ENCODE measurements at regions not wholly inside any gene's neighbourhood (a gene's known extent, or its start where the extent isn't known, plus 50 kb on each side); places are given as distances from the start of the nearest gene placed in this dataset.
"Not testable (repeated sequence)": the region's sequence is repeated elsewhere in the genome, so short reads cannot be mapped to it uniquely, and the experiment has no call there.

GRCh38 chr10:30732671-30733070, 103.1 kb upstream of the LYZL2 start:
- ATAC-seq (no peak), DNase-seq (no peak)
- ChIA-PET POLR2A (interaction anchor here (0.6 kb wide), 1 partner anchor 115 kb away, joined by 3 read pairs; no protein-coding TSS in a partner anchor), CTCF (interaction anchor here (0.6 to 2.7 kb wide), 5 partner anchors 13 to 62 kb away, joined by 3 to 11 read pairs (median 3); no protein-coding TSS in a partner anchor)
- H3K27ac Mint-ChIP-seq = no peak overlapping the region
- intact Hi-C loops (cut with DNase I, micrococcal nuclease) = no loop called here
- no peaks in the 10 kb centered on the region for H3K9me3 Mint-ChIP-seq (ENCODE audit: low read depth)
- H3K36me3 Mint-ChIP-seq (ENCODE audit: low read depth) = no peaks in the 10 kb centered on the region
- peaks cover 3% of the 10 kb centered on the region for H3K4me1 Mint-ChIP-seq
- no peak overlapping the region for H3K4me3 Mint-ChIP-seq
- H3K27me3 Mint-ChIP-seq = peaks cover 2% of the 10 kb centered on the region

GRCh38 chr10:30731963-30732362, 102.4 kb upstream of the LYZL2 start:
- no peaks in the 10 kb centered on the region for H3K36me3 Mint-ChIP-seq (ENCODE audit: low read depth)
- no peak overlapping the region for H3K4me3 Mint-ChIP-seq
- intact Hi-C loops (cut with DNase I, micrococcal nuclease) = no loop called here

GRCh38 chr10:30730306-30730705, 100.8 kb upstream of the LYZL2 start:
- H3K9me3 Mint-ChIP-seq (ENCODE audit: low read depth) = no peaks in the 10 kb centered on the region
- H3K27ac Mint-ChIP-seq = no peak overlapping the region
- POLR2A ChIA-PET = no interaction called here

More at GRCh38 chr10:30731963-30732362, 102.4 kb upstream of the LYZL2 start:
- POLR2A ChIA-PET = interaction anchor here (0.6 kb wide), 1 partner anchor 115 kb away, joined by 3 read pairs; no protein-coding TSS in a partner anchor
- peaks cover 2% of the 10 kb centered on the region for H3K27me3 Mint-ChIP-seq
- H3K9me3 Mint-ChIP-seq (ENCODE audit: low read depth) = no peaks in the 10 kb centered on the region
- no peak overlapping the region for H3K27ac Mint-ChIP-seq
- ATAC-seq (no peak), DNase-seq (no peak)
- peaks cover 3% of the 10 kb centered on the region for H3K4me1 Mint-ChIP-seq
- CTCF ChIA-PET = interaction anchor here (0.6 to 2.7 kb wide), 3 partner anchors 62 to 1644 kb away, joined by 3 to 11 read pairs (median 3); no protein-coding TSS in a partner anchor

GRCh38 chr10:30728766-30729165, 99.2 kb upstream of the LYZL2 start:
- H3K9me3 Mint-ChIP-seq (ENCODE audit: low read depth) = no peaks in the 10 kb centered on the region
- intact Hi-C loops (cut with DNase I, micrococcal nuclease) = loop anchor here in 1 of 2 experiments (5.0 kb wide), 3 partner anchors 119 to 764 kb away; partner anchors contain the start of gene ZEB1
- no peaks in the 10 kb centered on the region for H3K27me3 Mint-ChIP-seq
- H3K4me3 Mint-ChIP-seq = no peak overlapping the region
- DNase-seq (no peak), ATAC-seq (no peak)
- H3K4me1 Mint-ChIP-seq = peaks cover 4% of the 10 kb centered on the region
- no peaks in the 10 kb centered on the region for H3K36me3 Mint-ChIP-seq (ENCODE audit: low read depth)
- ChIA-PET CTCF (interaction anchor here (0.6 to 1.3 kb wide), 3 partner anchors 8 to 590 kb away, joined by 3 to 4 read pairs (median 4); no protein-coding TSS in a partner anchor), POLR2A (no interaction called here)
- H3K27ac Mint-ChIP-seq = no peak overlapping the region

More at GRCh38 chr10:30730306-30730705, 100.8 kb upstream of the LYZL2 start:
- Mint-ChIP-seq H3K4me1 (peaks cover 4% of the 10 kb centered on the region), H3K27me3 (peaks cover 2% of the 10 kb centered on the region), H3K36me3 (ENCODE audit: low read depth) (no peaks in the 10 kb centered on the region), H3K4me3 (no peak overlapping the region)
- CTCF ChIA-PET = interaction anchor here (0.7 to 2.7 kb wide), 8 partner anchors 9 to 1077 kb away, joined by 3 to 11 read pairs (median 4); no protein-coding TSS in a partner anchor
- intact Hi-C loops (cut with DNase I, micrococcal nuclease) = no loop called here
- DNase-seq (no peak), ATAC-seq (no peak)

- Mint-ChIP-seq H3K27me3 (no peaks in the 10 kb centered on the region), H3K27ac (no peak overlapping the region), H3K4me3 (no peak overlapping the region), H3K36me3 (ENCODE audit: low read depth) (no peaks in the 10 kb centered on the region), H3K4me1 (peaks cover 4% of the 10 kb centered on the region), H3K9me3 (ENCODE audit: low read depth) (no peaks in the 10 kb centered on the region)
- intact Hi-C loops (cut with DNase I, micrococcal nuclease) = loop anchor here in 1 of 2 experiments (5.0 kb wide), 3 partner anchors 119 to 764 kb away; partner anchors contain the start of gene ZEB1
- no peak for DNase-seq
- ChIA-PET CTCF (interaction anchor here (0.6 kb wide), 1 partner anchor 590 kb away, joined by 3 read pairs; no protein-coding TSS in a partner anchor), POLR2A (no interaction called here)
- ATAC-seq = no peak
These were observed 98.6 kb upstream of the LYZL2 start for GRCh38 chr10:30728127-30728526.

- Mint-ChIP-seq H3K27me3 (no peaks in the 10 kb centered on the region), H3K36me3 (ENCODE audit: low read depth) (no peaks in the 10 kb centered on the region), H3K9me3 (ENCODE audit: low read depth) (no peaks in the 10 kb centered on the region), H3K4me3 (no peak overlapping the region), H3K4me1 (peaks cover 4% of the 10 kb centered on the region), H3K27ac (no peak overlapping the region)
- CTCF ChIA-PET = interaction anchor here (0.7 kb wide), 1 partner anchor 372 kb away, joined by 3 read pairs; no protein-coding TSS in a partner anchor
- no peak for ATAC-seq
- POLR2A ChIA-PET = no interaction called here
- no peak for DNase-seq
- intact Hi-C loops (cut with DNase I, micrococcal nuclease) = loop anchor here (1.0 to 5.0 kb wide), 6 partner anchors 41 to 1081 kb away; partner anchors contain the start of gene ZEB1 (in 1 of the 2)
These were observed 98.0 kb upstream of the LYZL2 start for GRCh38 chr10:30727524-30727923.

GRCh38 chr10:30726783-30727414, 97.3 kb upstream of the LYZL2 start:
- H3K9me3 Mint-ChIP-seq (ENCODE audit: low read depth); POLR2A ChIA-PET; H3K27me3 Mint-ChIP-seq; H3K4me3 Mint-ChIP-seq; H3K4me1 Mint-ChIP-seq; H3K36me3 Mint-ChIP-seq (ENCODE audit: low read depth); H3K27ac Mint-ChIP-seq: not testable (repeated sequence)
- intact Hi-C loops (cut with DNase I, micrococcal nuclease) = loop anchor here (1.0 to 5.0 kb wide), 6 partner anchors 40 to 1081 kb away; partner anchors contain the start of gene ZEB1 (in 1 of the 2)
- peak; percentile 92 for DNase-seq
- CTCF ChIA-PET = interaction anchor here (0.6 to 1.7 kb wide), 8 partner anchors 11 to 676 kb away, joined by 3 to 6 read pairs (median 4); no protein-coding TSS in a partner anchor
- ATAC-seq = peak; percentile 99

- intact Hi-C loops (cut with DNase I, micrococcal nuclease) = loop anchor here (2.0 to 5.0 kb wide), 4 partner anchors 39 to 767 kb away; partner anchors contain the start of gene ZEB1 (in 1 of the 2)
- CTCF ChIA-PET = interaction anchor here (1.0 to 1.7 kb wide), 4 partner anchors 9 to 57 kb away, joined by 4 to 6 read pairs (median 6); no protein-coding TSS in a partner anchor
- Mint-ChIP-seq H3K36me3 (ENCODE audit: low read depth) (no peaks in the 10 kb centered on the region), H3K27ac (no peak overlapping the region), H3K27me3 (no peaks in the 10 kb centered on the region), H3K4me1 (peaks cover 4% of the 10 kb centered on the region), H3K9me3 (ENCODE audit: low read depth) (no peaks in the 10 kb centered on the region), H3K4me3 (no peak overlapping the region)
- no peak for DNase-seq
- POLR2A ChIA-PET = interaction anchor here (0.7 kb wide), 1 partner anchor 32 kb away, joined by 3 read pairs; no protein-coding TSS in a partner anchor
- ATAC-seq = no peak
These were observed 96.1 kb upstream of the LYZL2 start for GRCh38 chr10:30725661-30726060.

GRCh38 chr10:30724296-30724695, 94.7 kb upstream of the LYZL2 start:
- no peaks in the 10 kb centered on the region for H3K36me3 Mint-ChIP-seq (ENCODE audit: low read depth)
- ChIA-PET CTCF (interaction anchor here (0.6 to 1.8 kb wide), 4 partner anchors 37 to 142 kb away, joined by 3 to 4 read pairs (median 4); no protein-coding TSS in a partner anchor), POLR2A (no interaction called here)
- no peak for DNase-seq
- no peak overlapping the region for H3K4me3 Mint-ChIP-seq
- peaks cover 4% of the 10 kb centered on the region for H3K4me1 Mint-ChIP-seq
- ATAC-seq = no peak
- no peak overlapping the region for H3K27ac Mint-ChIP-seq
- intact Hi-C loops (cut with DNase I, micrococcal nuclease) = no loop called here
- no peaks in the 10 kb centered on the region for H3K27me3 Mint-ChIP-seq
- H3K9me3 Mint-ChIP-seq (ENCODE audit: low read depth) = no peaks in the 10 kb centered on the region

GRCh38 chr10:30722956-30723620, 93.5 kb upstream of the LYZL2 start:
- H3K36me3 Mint-ChIP-seq (ENCODE audit: low read depth) = no peaks in the 10 kb centered on the region
- peaks cover 4% of the 10 kb centered on the region for H3K4me1 Mint-ChIP-seq
- no peaks in the 10 kb centered on the region for H3K9me3 Mint-ChIP-seq (ENCODE audit: low read depth)
- no peak overlapping the region for H3K4me3 Mint-ChIP-seq
- no peak overlapping the region for H3K27ac Mint-ChIP-seq
- no peak for ATAC-seq
- DNase-seq = no peak
- ChIA-PET CTCF (interaction anchor here (0.6 to 2.2 kb wide), 7 partner anchors 35 to 83 kb away, joined by 3 to 12 read pairs (median 4); no protein-coding TSS in a partner anchor), POLR2A (no interaction called here)
- intact Hi-C loops (cut with DNase I, micrococcal nuclease) = no loop called here
- H3K27me3 Mint-ChIP-seq = no peaks in the 10 kb centered on the region

- ChIA-PET CTCF (interaction anchor here (0.6 to 4.8 kb wide), 8 partner anchors 12 to 80 kb away, joined by 3 to 53 read pairs (median 4); no protein-coding TSS in a partner anchor), POLR2A (no interaction called here)
- intact Hi-C loops (cut with DNase I, micrococcal nuclease) = loop anchor here (2.0 to 5.0 kb wide), 2 partner anchors 48 to 79 kb away; no protein-coding TSS in a partner anchor
- Mint-ChIP-seq H3K9me3 (ENCODE audit: low read depth) (no peaks in the 10 kb centered on the region), H3K27ac (no peak overlapping the region), H3K4me1 (peaks cover 4% of the 10 kb centered on the region), H3K36me3 (ENCODE audit: low read depth) (no peaks in the 10 kb centered on the region), H3K4me3 (no peak overlapping the region), H3K27me3 (no peaks in the 10 kb centered on the region)
- DNase-seq = no peak
- ATAC-seq = no peak
These were observed 90.3 kb upstream of the LYZL2 start for GRCh38 chr10:30719832-30720231.

Data from activated CD4-positive, alpha-beta T cell treated with anti-CD3 and anti-CD28 coated beads for 36 hours (primary cell).